D721Med (cell line): ENCODE measurements at regions not wholly inside any gene's neighbourhood (a gene's known extent, or its start where the extent isn't known, plus 50 kb on each side); places are given as distances from the start of the nearest gene placed in this dataset.

Experiments used
- DNase-seq: peaks from one replicate; pipeline ENCODE4 v3.0.0; 2011; ENCODE audit warnings: low spot score; ENCODE audit not compliant: insufficient read length
- FAIRE-seq: peaks from 2 replicates; lab custom pipeline; 2011; peaks lifted over from hg19 to GRCh38; lab: Jason Lieb, UNC
- CTCF ChIP-seq: IDR thresholded peaks from 2 replicates; pipeline ENCODE4 v1.5.1; 2012; ENCODE audit warnings: mild to moderate bottlenecking, control low read depth; ENCODE audit not compliant: insufficient read depth; ENCODE audit errors: missing control alignments

- no peak for DNase-seq
- no peak for FAIRE-seq
- no peak for TF ChIP-seq CTCF
These were observed 142.9 kb upstream of the SFRP2 start for GRCh38 chr4:153931804-153932203.

GRCh38 chr4:153929675-153930074, 140.8 kb upstream of the SFRP2 start:
- no peak for DNase-seq
- FAIRE-seq: no peak
- TF ChIP-seq CTCF: no peak

- no peak for TF ChIP-seq CTCF
- FAIRE-seq: no peak
- DNase-seq: no peak
These were observed 138.6 kb upstream of the SFRP2 start for GRCh38 chr4:153927451-153927850.

DNA sequence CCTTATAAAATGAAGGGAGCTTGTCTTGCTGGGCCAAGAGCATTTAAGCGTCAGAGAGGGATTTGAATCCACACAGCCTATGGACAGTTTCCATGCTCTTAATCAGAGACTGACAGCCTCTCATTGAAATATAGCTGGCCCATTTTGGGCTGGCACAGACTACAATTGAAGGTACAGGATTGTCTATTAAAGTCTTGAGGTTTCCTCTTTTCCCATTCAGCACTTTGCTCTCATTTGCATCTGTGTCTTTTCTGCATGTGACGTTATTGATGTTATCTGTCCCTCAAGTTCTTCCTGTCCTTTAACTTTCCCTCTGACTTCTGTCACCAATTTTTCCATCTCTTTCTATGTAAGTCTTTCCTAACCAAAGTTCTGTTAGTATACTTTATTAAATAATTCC, 133.3 kb upstream of the SFRP2 start:
- DNase-seq: no peak
- no peak for FAIRE-seq
- TF ChIP-seq CTCF: no peak

- no peak for TF ChIP-seq CTCF
- DNase-seq (no peak), FAIRE-seq (no peak)
These were observed 130.8 kb upstream of the SFRP2 start for GRCh38 chr4:153919667-153920066.

GRCh38 chr4:153916273-153916755, 127.4 kb upstream of the SFRP2 start:
- DNase-seq (no peak), FAIRE-seq (no peak)

More at GRCh38 chr4:153916273-153916755, 127.4 kb upstream of the SFRP2 start:
- TF ChIP-seq CTCF: no peak
